ENCODE measurements at regions not wholly inside any gene's neighbourhood (a gene's known extent, or its start where the extent isn't known, plus 50 kb on each side); places are given as distances from the start of the nearest gene placed in this dataset.

- no peak overlapping the region for H3K27ac ChIP-seq
- TF ChIP-seq ZFX (IDR thresholded peaks at IDR 0.05; ENCODE audit: borderline replicate concordance) (no peak), CTCF (IDR thresholded peaks at IDR 0.05) (no peak)
Measured at GRCh38 chr4:3687538-3687937, 78.6 kb upstream of the ADRA2C start.

GRCh38 chr4:3686753-3687152, 79.4 kb upstream of the ADRA2C start:
- TF ChIP-seq CTCF (IDR thresholded peaks at IDR 0.05), result no peak
- TF ChIP-seq ZFX (IDR thresholded peaks at IDR 0.05; ENCODE audit: borderline replicate concordance), result no peak

GRCh38 chr4:3685081-3685645, 81.0 kb upstream of the ADRA2C start:
- no peak overlapping the region for H3K27ac ChIP-seq
- TF ChIP-seq ZFX (IDR thresholded peaks at IDR 0.05; ENCODE audit: borderline replicate concordance) (no peak), CTCF (IDR thresholded peaks at IDR 0.05) (no peak)

More at GRCh38 chr4:3686753-3687152, 79.4 kb upstream of the ADRA2C start:
- no peak overlapping the region for H3K27ac ChIP-seq

- TF ChIP-seq ZFX (IDR thresholded peaks at IDR 0.05; ENCODE audit: borderline replicate concordance) (no peak), CTCF (IDR thresholded peaks at IDR 0.05) (no peak)
- no peak overlapping the region for H3K27ac ChIP-seq
Measured at GRCh38 chr4:3684546-3684945, 81.6 kb upstream of the ADRA2C start.

- TF ChIP-seq CTCF (IDR thresholded peaks at IDR 0.05) (no peak), ZFX (IDR thresholded peaks at IDR 0.05; ENCODE audit: borderline replicate concordance) (no peak)
Measured at GRCh38 chr4:3683744-3684421, 82.3 kb upstream of the ADRA2C start.

GRCh38 chr4:3683077-3683743, 83.0 kb upstream of the ADRA2C start:
- no peak overlapping the region for H3K27ac ChIP-seq
- TF ChIP-seq CTCF (IDR thresholded peaks at IDR 0.05) (no peak), ZFX (IDR thresholded peaks at IDR 0.05; ENCODE audit: borderline replicate concordance) (no peak)

More at GRCh38 chr4:3683744-3684421, 82.3 kb upstream of the ADRA2C start:
- no peak overlapping the region for H3K27ac ChIP-seq
